Sigmoid colon (tissue), 4 donors: ENCODE measurements at regions not wholly inside any gene's neighbourhood (a gene's known extent, or its start where the extent isn't known, plus 50 kb on each side); places are given as distances from the start of the nearest gene placed in this dataset.
"Not testable (repeated sequence)": the region's sequence is repeated elsewhere in the genome, so short reads cannot be mapped to it uniquely, and the experiment has no call there.

Experiments used
- EP300 ChIP-seq, 4 donors: sonication (generic); formaldehyde crosslinking; IDR thresholded peaks; one replicate each; pipeline ENCODE4 v1.6.1; 2017; ENCODE audit warnings: antibody characterized with exemption in 4 of 4
- POLR2A ChIP-seq, 2 donors: fragments of 450-650 bp; IDR thresholded peaks; one replicate each; pipeline ENCODE4 v1.6.1; 2016; ENCODE audit warnings: antibody characterized with exemption in 2 of 2, mild to moderate bottlenecking in 2 of 2, moderate library complexity in 2 of 2
- TF ChIP-seq, protein P1 (sequence below), 4 experiments: fragments of 450-650 bp in 3 of 4; fragments of 200-600 bp in 1 of 4; IDR thresholded peaks; one replicate each; pipeline ENCODE4 v1.5.1; 2016 to 2019; ENCODE audit warnings: antibody characterized with exemption in 4 of 4, mild to moderate bottlenecking in 3 of 4, moderate library complexity in 2 of 4

DNA sequence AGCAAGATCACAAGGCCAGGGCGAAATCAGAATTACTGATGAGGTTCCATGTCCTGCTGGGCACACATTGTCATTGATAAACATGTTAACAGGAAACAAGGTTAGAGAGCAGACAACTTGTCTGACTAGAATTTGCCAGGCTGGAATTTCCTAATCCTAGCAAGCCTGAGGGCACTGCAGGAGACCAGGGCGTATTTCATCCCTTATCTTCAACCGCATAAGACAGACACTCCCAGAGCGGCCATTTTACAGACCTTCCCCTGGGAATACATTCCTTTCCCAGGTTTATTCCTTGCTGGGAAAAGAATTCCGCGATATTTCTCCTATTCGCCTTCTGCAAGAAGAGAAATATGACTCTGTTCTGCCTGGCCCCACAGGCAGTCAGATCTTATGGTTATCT, 290.9 kb upstream of the PROK2 start:
- not testable (repeated sequence) for TF ChIP-seq EP300, POLR2A (IDR thresholded peaks at IDR 0.05)
- TF ChIP-seq, protein P1, sequence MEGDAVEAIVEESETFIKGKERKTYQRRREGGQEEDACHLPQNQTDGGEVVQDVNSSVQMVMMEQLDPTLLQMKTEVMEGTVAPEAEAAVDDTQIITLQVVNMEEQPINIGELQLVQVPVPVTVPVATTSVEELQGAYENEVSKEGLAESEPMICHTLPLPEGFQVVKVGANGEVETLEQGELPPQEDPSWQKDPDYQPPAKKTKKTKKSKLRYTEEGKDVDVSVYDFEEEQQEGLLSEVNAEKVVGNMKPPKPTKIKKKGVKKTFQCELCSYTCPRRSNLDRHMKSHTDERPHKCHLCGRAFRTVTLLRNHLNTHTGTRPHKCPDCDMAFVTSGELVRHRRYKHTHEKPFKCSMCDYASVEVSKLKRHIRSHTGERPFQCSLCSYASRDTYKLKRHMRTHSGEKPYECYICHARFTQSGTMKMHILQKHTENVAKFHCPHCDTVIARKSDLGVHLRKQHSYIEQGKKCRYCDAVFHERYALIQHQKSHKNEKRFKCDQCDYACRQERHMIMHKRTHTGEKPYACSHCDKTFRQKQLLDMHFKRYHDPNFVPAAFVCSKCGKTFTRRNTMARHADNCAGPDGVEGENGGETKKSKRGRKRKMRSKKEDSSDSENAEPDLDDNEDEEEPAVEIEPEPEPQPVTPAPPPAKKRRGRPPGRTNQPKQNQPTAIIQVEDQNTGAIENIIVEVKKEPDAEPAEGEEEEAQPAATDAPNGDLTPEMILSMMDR (IDR thresholded peaks at IDR 0.05) = not testable (repeated sequence)
